GM21528 (cell line): ENCODE measurements at regions not wholly inside any gene's neighbourhood (a gene's known extent, or its start where the extent isn't known, plus 50 kb on each side); places are given as distances from the start of the nearest gene placed in this dataset.
"Not testable (repeated sequence)": the region's sequence is repeated elsewhere in the genome, so short reads cannot be mapped to it uniquely, and the experiment has no call there.

ENCODE experiments used
- ATAC-seq: cut with Tn5 transposase; IDR thresholded peaks from one replicate; pipeline ENCODE4 v1.9.1; 2021; ENCODE audit warnings: mild to moderate bottlenecking, moderate library complexity; ENCODE audit not compliant: unreplicated experiment, low FRiP score

DNA sequence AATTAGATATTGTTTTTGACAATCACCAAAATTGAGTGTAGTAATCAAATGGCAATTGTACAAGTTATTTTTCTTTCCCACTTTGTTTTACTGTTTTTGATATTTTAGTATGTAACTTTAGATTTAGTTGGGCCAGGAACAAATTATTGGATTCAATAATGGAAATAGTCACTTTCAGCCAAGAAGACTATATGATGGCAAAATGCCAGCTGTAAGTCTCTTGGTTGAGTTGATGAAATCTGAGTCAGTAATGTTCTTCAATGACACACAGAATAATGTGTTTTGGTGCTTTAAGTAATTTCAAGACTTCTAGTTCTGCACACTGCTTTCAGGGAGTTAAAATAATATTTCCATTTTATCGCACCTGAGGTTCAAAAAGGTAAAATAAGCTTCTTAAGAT lies 2022.0 kb upstream of the CELF4 start:
- ATAC-seq: no peak

DNA sequence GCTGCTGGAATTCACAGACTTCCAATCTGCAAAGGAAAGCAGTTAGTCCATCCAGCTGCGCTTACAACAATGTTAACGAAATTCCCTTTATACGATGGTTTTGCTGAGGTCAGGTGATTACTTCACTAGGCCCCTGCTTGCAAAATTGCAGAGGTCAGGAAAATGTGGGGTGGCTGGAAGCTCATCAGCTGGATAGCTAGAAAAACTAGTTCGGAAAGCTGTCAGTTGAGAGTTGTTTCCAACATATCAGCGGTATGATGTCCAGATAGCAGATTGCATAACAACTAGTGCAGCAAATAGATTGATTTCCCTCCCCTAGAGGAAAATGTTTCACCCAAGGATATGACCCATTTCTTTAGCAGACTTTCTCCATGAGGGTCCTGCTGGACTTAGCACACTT lies 2021.1 kb upstream of the CELF4 start:
- ATAC-seq: no peak

DNA sequence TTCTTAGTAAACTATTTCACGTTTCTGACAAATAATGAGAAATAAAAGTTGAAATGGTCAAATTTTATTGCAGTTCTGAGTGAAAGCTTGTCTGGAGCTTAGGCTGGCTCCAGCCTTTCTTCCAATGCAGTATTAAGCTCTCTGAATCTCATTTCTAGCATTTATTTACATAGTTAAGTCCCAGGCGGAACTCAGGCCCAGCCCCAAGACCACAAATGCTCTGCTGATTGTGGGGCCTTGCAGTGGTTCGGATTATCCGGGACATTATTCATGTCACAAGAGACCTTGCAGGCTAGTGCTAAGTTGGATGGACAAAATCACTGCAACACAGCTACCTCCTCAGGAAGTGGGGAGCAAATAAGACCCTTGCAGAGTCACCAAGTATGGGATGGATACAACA lies 2009.3 kb upstream of the CELF4 start:
- ATAC-seq: no peak

DNA sequence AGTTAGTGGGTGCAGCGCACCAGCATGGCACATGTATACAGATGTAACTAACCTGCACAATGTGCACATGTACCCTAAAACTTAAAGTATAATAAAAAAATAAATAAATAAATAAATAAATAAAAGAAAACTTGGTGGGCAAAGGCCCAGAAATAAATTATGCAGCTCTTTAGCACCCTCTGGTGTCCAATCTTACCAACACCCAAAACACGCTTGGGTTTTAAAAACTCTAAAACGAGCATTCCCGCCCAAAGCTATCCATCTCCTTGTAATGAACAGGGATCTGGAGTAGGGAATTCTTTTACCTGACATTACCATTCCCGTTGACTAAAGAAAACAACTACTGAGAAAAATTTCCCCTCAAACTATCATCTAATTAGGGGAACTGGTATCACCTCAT lies 2005.9 kb upstream of the CELF4 start:
- no peak for ATAC-seq

DNA sequence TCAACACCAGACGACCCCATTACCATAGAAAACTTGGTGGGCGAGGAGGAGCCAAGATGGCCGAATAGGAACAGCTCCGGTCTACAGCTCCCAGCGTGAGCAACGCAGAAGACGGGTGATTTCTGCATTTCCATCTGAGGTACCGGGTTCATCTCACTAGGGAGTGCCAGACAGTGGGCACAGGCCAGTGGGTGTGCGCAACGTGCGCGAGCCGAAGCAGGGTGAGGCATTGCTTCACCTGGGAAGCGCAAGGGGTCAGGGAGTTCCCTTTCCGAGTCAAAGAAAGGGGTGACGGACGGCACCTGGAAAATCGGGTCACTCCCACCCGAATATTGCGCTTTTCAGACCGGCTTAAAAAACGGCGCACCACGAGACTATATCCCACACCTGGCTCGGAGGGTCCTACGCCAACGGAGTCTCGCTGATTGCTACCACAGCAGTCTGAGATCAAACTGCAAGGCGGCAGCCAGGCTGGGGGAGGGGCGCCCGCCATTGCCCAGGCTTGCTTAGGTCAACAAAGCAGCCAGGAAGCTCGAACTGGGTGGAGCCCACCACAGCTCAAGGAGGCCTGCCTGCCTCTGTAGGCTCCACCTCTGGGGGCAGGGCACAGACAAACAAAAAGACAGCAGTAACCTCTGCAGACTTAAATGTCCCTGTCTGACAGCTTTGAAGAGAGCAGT lies 2000.1 kb upstream of the CELF4 start:
- ATAC-seq: not testable (repeated sequence)

DNA sequence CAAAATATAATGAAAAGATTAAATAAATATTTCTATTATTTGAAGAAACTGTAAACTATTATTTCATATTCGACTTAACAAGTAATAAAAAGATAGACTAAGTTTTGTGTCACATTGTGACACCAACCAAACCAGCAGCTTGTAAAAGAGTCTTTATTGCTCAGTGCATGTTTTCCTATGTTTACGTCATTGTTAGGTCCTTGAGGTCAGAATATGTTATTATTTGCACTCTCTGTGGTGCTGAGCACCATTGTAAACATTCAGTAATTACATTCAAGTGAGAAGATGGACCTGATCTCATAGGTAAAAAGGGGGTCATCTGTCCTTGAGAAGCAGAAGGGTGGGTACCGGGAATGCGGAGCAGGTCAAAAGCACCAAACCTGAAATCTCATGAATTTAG lies 1999.1 kb upstream of the CELF4 start:
- ATAC-seq: no peak

DNA sequence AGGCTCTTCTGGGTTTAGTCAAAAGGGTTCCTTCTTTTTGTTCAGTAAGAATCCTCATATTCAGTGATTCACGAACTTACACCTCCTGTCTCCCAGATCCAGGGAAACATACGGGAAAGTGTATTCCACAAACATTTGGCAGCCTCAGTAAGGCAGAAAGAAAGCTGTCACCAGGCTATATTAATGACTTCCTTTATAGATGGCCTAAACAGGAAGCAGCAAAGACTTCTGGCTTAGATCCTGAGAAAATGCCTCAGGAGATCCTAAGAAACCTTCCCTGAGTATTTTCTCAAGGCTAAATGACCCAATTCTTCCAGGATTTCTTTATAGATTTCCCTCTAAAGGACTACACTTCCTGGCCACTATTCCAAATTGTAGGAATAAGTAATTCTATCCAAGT lies 1995.5 kb upstream of the CELF4 start:
- ATAC-seq: no peak

DNA sequence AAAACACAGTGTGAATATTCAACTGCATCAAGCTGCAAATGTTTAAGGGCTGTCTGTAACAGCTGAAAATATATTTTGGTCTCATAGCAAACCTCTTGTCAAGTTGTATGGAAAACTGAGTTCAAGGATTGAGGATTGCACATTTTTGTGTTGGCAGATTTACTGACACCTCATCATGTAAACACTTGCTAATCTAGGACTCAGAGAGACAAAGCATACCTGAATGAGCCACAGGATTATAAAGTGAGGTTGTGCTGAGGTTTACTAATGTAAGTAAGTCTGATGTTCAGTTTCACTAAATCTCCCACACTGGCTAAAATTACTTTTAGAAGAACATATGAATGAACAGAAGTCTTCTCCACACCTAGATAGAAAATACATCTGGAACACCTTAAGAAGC lies 1993.1 kb upstream of the CELF4 start:
- no peak for ATAC-seq

DNA sequence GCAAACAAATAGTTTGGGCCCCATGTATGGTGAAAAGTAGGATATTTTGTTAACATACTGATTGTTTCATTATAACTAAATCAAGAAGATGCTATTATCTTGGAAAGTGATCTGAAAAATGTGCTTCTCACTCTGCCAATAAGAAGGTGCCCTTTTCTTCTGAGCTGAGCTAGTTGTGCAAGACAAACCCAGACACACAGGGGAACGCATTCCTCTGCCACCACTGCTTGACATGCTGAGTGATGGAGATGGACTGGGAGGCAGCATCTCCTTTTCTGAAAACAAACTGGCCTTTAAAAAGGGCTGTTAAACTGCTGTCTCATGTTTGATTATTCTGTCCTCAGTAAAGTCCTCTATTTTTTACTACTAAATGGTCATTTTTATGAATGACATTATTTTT lies 1989.9 kb upstream of the CELF4 start:
- ATAC-seq: no peak

DNA sequence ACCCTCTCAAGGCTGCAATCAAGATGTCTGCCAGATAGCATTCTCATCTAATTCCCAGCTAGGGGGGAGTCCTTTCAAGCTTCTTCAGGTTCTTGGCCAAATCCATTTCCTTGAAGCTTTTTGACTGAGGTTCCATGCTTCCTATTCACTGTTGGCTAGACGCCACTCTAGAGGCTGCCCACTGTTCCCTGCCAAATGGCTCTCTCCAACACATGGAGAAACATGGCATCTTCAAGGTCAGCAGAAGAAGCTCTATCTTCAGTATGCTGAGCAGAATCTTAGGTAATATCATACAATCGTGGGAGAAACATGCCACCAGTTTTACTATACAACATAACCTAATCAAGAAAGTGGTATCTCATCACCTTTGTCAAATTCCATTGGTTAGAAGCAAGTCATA lies 1985.1 kb upstream of the CELF4 start:
- no peak for ATAC-seq

DNA sequence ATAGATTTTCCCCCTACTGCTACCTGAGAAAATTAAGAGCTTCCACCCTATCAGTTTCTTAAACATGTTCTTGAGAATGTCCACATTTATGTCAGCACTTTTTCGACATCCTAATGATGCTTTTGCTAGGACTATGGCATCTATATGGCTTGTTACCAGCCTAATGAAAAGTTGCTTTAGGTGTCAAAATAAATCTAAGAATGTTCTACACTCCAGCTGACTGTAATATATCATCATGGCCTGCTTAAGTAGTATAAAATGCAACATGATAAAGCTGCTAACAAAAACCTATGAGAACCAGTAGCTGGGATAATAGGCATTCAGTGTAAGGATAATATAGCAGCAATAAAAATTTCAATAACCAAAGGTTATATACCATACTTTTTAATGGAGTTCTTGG lies 1983.5 kb upstream of the CELF4 start:
- ATAC-seq: no peak

DNA sequence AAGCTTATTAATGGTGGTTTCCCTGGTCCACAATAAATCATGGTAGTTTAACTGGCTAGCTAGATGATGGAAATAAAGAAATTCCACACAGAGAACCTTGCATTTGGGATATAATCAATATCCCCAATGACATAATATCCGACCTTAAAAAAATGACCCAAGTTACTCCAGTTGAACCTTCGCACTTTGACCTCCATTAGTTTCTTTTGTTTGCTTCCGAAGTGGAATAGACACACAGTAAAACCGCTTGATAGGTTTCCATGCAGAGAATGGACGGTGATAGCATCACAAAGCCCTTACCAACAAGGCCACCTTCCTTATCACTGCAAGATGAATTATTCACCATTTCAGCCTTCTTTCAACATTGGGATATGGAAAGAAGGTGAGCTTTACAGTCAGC lies 1966.1 kb upstream of the CELF4 start:
- no peak for ATAC-seq

DNA sequence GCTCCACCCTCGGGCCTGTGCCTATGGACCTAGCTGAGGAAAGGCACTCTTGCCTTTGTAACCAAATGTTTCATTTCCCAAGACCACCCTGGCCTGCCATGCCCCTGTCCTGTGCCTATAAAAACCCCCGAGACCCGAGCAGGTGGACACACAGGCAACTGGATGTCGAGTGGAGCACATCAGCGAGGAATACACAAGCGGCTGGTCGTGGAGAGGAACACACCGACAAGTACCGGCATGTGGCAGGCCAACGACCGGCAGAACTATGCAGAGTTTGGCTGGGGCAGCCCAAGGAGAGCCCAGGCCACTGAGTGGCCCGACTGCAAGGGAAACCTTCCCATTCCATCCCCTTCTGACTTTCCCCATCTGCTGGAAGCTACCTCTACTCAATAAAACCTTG lies 1963.8 kb upstream of the CELF4 start:
- ATAC-seq: no peak

DNA sequence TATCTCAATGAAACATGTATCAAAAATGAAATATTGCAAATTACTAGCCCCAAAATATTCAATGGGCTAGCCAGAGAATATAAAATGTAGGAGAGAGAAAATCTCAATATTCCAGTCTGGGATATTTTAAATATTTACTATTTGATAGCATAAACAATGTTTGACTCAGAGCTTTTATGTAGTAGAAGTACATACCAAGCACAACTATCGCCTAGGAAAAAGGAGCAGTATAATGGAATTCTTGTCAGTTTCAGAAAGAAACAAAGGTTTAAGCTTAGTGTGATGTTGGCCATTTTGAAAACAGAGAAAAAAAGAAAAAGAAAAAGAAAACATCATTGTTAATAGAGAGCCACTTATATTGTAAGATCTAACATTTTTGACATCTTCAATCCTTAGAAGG lies 1961.9 kb upstream of the CELF4 start:
- ATAC-seq: no peak

DNA sequence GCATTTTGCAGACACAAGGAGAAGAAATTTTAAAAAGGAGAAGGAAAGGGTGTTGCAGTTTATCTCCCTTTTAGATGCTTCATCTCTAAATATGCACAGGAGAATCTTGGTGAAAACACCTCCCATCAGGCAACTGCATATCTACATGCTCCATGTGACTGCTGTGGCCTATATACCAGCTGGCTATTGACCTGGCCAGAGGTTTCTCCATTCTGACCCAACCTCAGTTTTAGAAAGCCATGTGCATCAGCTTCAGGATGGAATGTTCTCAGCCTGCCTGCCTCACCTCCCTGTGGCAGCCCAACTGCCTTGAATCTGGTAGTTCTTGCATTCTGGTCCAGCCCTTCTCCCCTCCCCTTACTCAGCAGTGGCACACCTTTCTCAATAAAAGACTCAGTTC lies 1958.8 kb upstream of the CELF4 start:
- ATAC-seq: no peak

DNA sequence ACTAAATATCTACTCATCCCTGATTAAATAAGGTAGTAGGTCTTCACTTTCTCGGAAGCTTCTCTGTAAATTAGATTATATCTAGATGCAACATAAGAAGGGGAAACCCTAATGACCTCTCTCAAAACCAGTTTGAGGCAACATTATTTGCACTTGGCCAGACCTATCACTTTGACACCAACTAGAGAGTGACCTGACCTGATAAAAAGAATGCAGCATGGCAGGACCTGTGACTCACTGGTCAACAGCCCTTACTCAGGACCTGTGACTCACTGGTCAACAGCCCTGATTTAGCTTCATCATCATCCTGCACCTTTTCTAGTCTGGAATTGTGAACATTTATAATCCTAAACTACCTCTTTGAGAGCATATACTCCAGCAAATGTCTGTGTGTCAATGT lies 1957.7 kb upstream of the CELF4 start:
- ATAC-seq: no peak

DNA sequence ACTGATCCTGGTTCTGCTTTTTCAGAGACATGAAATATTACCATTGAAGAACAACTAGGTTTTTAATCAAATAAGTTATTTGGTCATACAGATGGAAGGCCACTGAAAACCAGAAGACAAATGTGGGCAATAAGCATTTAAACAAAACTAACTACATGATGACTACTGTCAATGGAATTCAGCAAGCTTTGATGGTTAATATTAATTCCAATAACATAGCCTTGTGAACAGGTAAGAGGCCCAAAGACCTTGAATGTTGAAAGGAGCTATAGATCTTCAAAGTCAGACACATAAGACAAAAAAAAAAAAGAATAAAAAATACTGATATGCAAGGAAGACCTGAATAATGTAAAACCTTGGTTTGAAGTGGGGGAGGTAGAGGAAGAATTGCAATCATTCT lies 1955.6 kb upstream of the CELF4 start:
- ATAC-seq: no peak

DNA sequence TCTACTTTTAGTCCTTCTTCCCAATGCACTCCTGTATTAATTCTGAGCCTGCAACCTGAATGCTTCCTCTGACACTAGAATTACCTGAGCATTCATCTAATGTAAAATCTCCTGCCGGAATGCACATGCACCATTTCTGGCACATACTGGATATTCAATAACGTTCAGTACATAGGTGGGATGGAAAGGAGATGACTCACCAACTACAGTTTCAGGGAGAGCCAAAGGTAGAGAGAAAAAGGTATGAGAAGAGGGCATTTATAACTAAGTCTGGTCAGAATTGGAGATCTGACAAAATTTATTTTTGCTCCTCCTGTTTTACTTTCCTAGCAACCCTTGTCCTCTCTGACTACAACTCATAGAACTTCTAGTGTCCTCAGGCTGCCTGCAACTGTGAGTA lies 1954.1 kb upstream of the CELF4 start:
- no peak for ATAC-seq

DNA sequence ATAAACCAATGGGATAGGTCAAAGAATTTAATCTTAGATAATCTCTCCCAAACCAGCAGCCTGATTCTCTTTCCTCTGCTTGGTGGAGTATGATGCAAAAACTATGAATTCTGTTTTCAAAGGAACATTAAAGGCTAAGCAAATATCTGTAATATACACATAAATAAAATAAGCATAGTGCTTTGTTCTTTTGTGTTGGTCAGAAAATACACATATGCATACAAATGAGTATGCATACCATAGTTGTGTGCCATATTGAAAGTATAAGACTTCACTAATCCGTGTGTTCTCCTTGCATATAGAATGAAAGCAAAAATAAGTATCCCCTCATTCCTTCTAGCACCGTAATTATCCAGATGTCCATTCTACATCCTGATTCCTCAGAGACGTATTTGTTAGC lies 1949.7 kb upstream of the CELF4 start:
- no peak for ATAC-seq

DNA sequence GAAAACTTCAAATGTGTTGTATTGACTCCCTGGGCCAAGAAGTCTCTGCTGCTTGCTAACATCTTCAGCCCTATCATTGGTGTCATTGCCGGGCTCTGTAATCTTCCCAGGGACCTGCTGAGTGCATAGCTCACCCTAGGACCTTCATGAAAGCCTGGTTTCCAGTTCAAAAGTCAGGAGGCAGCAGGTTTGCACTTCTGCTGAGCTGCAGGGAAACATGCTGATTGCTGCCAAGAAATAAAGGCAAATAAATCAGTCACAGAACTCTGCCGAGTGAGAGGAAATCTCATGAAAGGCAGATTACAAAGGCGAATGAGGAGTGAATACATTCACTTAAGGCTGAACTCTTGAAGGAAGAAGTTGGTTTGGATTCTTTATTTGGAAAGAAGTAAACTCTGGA lies 1947.6 kb upstream of the CELF4 start:
- ATAC-seq: no peak

DNA sequence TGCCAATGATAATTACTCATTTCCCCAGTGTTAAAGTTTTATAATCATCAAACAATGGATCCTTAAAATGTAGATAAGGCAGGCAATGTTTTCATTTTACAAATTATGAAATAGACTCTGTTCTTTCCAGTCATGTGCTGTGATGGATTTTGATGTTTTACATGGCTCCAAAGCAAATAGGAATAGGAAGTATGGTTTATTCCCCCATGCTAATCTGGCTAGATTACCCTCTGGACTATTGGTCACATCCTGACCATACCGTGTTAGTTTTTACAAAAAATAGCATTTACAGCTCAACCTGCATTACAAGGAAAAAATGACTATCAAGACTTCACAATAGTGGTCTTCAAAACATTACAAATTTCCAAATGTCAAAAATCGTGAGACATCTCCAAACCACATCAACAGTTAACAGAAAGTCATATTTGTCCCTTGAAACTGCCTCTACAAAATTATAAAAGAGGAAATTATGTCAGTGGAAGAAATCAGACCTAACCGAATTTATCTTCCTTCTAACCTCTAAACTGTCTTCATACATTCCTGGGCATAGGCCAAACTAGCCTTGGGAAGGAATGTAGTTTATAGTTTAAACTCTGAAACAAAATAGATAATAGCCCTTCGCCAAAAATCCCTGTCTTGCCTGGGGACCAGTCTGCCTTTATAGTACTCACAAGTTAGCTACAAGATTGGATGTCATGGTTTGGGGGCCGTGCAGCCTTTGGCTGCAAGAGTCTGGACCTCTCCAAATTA lies 1941.2 kb upstream of the CELF4 start:
- no peak for ATAC-seq

DNA sequence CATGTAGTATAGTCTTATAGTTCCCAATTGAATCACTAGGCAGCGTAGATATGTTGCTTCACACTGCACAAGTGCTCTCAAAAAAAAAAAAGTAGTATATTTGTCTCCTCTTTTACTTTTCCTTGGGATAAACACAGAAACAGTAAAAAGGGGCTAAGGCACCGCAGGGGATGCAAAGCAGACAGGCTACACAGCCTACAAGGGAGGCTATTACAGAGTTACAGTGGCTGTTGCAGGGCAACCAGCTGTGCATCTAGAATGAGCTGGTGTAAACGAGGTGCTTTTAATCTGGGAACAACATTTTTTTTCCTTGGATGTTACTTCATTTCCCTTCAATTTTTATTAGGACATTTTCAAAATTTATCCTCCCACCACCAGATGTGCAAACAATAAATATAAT lies 1934.7 kb upstream of the CELF4 start:
- ATAC-seq: no peak
